SU-DHL-6 (cell line): ENCODE measurements at regions not wholly inside any gene's neighbourhood (a gene's known extent, or its start where the extent isn't known, plus 50 kb on each side); places are given as distances from the start of the nearest gene placed in this dataset.
"Not testable (repeated sequence)": the region's sequence is repeated elsewhere in the genome, so short reads cannot be mapped to it uniquely, and the experiment has no call there.

Experiments
- H2AFZ ChIP-seq: fragments of 200-600 bp; sonication (generic); 2 replicates; pipeline ENCODE4 v1.6.1; 2014; ENCODE audit warnings: low read depth, mild to moderate bottlenecking, moderate library complexity, mixed read lengths, antibody characterized with exemption, low read length; ENCODE audit not compliant: severe bottlenecking
- H3F3A ChIP-seq: fragments of 200-600 bp; shearing (Covaris generic); 2 replicates; pipeline ENCODE4 v1.6.0; 2016; ENCODE audit warnings: antibody characterized with exemption, mild to moderate bottlenecking; ENCODE audit not compliant: insufficient read depth
- H3K27ac ChIP-seq: fragments of 200-600 bp; sonication (generic); 2 replicates; pipeline ENCODE4 v1.5.1; 2016; ENCODE audit warnings: low read depth, mild to moderate bottlenecking, low read length, moderate library complexity, mixed read lengths
- H3K27me3 ChIP-seq: fragments of 200-600 bp; sonication (generic), shearing (Covaris generic); 2 replicates; pipeline ENCODE4 v1.6.0; 2014; ENCODE audit warnings: mild to moderate bottlenecking, low read length
- H3K36me3 ChIP-seq: fragments of 200-600 bp; sonication (generic); 2 replicates; pipeline ENCODE4 v1.6.1; 2014; ENCODE audit warnings: mild to moderate bottlenecking, low read length, mixed read lengths
- H3K4me2 ChIP-seq: fragments of 300-600, 200-600 bp; shearing (Covaris generic), sonication (generic); 2 replicates; pipeline ENCODE4 v1.6.0; 2014; ENCODE audit warnings: low read length, low read depth, mild to moderate bottlenecking; ENCODE audit not compliant: poor library complexity, severe bottlenecking
- H3K4me3 ChIP-seq: fragments of 200-600 bp; sonication (generic); 2 replicates; pipeline ENCODE4 v1.5.1; 2014; ENCODE audit warnings: antibody characterized with exemption, low read length, mild to moderate bottlenecking, mixed read lengths; ENCODE audit not compliant: insufficient read depth, poor library complexity, severe bottlenecking
- H3K79me2 ChIP-seq: fragments of 200-600 bp; sonication (generic); 2 replicates; pipeline ENCODE4 v1.6.1; 2014; ENCODE audit warnings: mild to moderate bottlenecking, low read length, moderate library complexity; ENCODE audit not compliant: insufficient read depth
- H3K9ac ChIP-seq: fragments of 200-600 bp; sonication (generic); 2 replicates; pipeline ENCODE4 v1.7.0; 2014; ENCODE audit warnings: mild to moderate bottlenecking, low read length
- H3K9me2 ChIP-seq: fragments of 200-600 bp; sonication (generic); replicated peaks from 2 replicates; pipeline ENCODE4 v1.6.1; 2014; ENCODE audit warnings: low read length; ENCODE audit not compliant: insufficient read depth
- H3K9me3 ChIP-seq: fragments of 200-600 bp; sonication (generic); 2 replicates; pipeline ENCODE4 v1.6.1; 2014; ENCODE audit warnings: low read length, mixed read lengths; ENCODE audit not compliant: insufficient read depth
- H4K20me1 ChIP-seq: fragments of 200-600 bp; sonication (generic); 2 replicates; pipeline ENCODE4 v1.6.1; 2014; ENCODE audit warnings: low read depth, mild to moderate bottlenecking, antibody characterized with exemption, low read length, moderate library complexity, mixed read lengths
- EZH2phosphoT487 ChIP-seq: fragments of 200-600 bp; sonication (generic), shearing (Covaris generic); conservative IDR thresholded peaks from 2 replicates; pipeline ENCODE4 v1.6.1; 2018; ENCODE audit warnings: mild to moderate bottlenecking, antibody characterized with exemption, low read length, moderate library complexity, mixed read lengths
- TF ChIP-seq, protein P1 (sequence below): fragments of 200-600 bp; sonication (generic); IDR thresholded peaks from one replicate; pipeline ENCODE4 v1.5.1; 2017; ENCODE audit warnings: antibody characterized with exemption, mild to moderate bottlenecking, low read length, moderate library complexity; ENCODE audit not compliant: insufficient read depth, poor library complexity, severe bottlenecking

DNA sequence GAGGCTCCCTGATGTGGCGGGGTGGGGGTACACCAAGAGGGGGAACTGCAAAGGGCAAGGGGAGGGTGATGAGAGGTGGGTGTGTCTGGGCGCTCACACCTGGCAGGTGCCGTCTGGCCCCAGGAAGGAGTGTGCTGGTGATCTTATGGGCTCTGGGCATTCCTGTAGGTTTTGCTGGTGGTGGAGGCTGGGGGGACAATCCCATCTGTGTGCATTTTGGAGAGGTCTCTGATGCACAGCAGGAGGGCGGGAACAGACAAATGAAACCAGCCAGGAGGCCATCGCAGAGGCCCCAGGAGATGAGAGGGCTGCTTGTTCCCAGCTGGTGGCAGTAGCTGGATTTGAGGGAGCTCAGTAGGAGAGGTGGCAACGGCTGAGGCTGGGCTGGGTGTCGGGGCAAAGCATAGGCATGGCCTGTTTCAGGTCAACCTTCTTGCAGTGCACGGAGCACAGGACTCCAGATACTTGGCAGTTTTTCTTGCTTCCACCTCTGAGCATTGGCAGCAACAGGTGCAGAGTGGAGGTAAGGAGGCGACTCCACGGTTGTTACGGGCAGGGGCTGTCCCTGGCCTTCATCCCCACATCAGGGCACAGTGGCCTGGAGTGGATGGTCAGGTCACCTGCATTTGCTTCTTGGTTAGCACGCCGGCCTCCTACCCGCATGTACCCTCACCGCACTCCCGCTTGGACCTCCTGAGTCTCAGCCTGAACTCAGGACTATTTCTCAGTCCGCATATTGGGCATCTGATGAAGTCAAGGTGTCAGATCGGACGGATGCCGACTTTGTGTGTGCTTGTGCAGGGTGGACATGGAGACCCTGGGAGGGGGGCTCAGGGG, 194.2 kb upstream of the HDAC4 start:
- no peak for TF ChIP-seq EZH2phosphoT487
- TF ChIP-seq, protein P1, sequence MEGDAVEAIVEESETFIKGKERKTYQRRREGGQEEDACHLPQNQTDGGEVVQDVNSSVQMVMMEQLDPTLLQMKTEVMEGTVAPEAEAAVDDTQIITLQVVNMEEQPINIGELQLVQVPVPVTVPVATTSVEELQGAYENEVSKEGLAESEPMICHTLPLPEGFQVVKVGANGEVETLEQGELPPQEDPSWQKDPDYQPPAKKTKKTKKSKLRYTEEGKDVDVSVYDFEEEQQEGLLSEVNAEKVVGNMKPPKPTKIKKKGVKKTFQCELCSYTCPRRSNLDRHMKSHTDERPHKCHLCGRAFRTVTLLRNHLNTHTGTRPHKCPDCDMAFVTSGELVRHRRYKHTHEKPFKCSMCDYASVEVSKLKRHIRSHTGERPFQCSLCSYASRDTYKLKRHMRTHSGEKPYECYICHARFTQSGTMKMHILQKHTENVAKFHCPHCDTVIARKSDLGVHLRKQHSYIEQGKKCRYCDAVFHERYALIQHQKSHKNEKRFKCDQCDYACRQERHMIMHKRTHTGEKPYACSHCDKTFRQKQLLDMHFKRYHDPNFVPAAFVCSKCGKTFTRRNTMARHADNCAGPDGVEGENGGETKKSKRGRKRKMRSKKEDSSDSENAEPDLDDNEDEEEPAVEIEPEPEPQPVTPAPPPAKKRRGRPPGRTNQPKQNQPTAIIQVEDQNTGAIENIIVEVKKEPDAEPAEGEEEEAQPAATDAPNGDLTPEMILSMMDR = no peak
- H4K20me1 ChIP-seq = no peaks in the 10 kb centered on the region
- H3K36me3 ChIP-seq = no peaks in the 10 kb centered on the region
- H3K4me2 ChIP-seq = no peak overlapping the region
- H3K79me2 ChIP-seq = no peaks in the 10 kb centered on the region
- no peak overlapping the region for H3K4me3 ChIP-seq
- H3K9me2 ChIP-seq = no peaks in the 10 kb centered on the region
- H3K9ac ChIP-seq = no peak overlapping the region
- no peak overlapping the region for H3K27ac ChIP-seq
- no peaks in the 10 kb centered on the region for H3F3A ChIP-seq
- H3K9me3 ChIP-seq = no peaks in the 10 kb centered on the region
- no peaks in the 10 kb centered on the region for H3K27me3 ChIP-seq
- no peak overlapping the region for H2AFZ ChIP-seq

DNA sequence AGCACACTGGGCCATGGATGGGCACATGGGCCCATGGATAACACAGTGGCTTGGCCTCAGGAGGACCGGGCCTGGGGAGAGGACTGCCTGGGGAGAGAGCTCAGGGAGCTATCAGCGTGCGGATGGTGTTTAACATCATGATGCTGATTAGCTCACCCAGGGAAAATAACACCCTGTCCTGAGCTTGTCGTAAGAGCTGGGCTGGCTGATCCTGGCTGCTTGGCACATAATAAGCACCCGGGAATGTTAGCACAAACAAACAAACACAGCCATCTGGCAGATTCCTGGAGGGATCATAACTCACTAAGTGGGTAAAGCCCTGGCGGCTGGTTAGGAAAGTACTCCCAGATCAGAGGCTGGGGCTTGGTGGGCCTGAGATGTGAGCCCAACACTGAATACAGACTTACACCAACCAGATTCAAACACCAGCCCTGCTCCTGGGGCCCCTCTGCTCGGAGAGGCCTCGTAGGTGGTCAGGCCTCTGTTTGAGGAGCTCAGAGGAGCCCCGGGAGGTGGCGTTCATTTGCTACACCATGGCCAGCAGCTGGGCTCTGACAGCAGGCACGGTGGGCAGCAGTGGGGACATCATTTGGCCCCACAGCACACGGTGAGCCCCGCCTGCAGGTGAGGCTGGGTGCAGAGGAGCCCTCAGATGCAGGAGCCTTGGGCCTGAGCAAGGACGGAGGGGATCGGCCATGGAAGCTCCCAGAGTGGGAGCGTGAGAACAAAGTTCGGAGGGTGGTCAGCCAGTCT, 193.4 kb upstream of the HDAC4 start:
- no peak overlapping the region for H2AFZ ChIP-seq
- no peak overlapping the region for H3K27ac ChIP-seq
- TF ChIP-seq, protein P1 = no peak
- no peak for TF ChIP-seq EZH2phosphoT487
- no peak overlapping the region for H3K4me3 ChIP-seq
- no peaks in the 10 kb centered on the region for H3K9me3 ChIP-seq
- no peaks in the 10 kb centered on the region for H3K36me3 ChIP-seq
- no peak overlapping the region for H3K9ac ChIP-seq
- no peaks in the 10 kb centered on the region for H3K9me2 ChIP-seq
- no peaks in the 10 kb centered on the region for H3F3A ChIP-seq
- H4K20me1 ChIP-seq = no peaks in the 10 kb centered on the region
- H3K79me2 ChIP-seq = no peaks in the 10 kb centered on the region
- no peaks in the 10 kb centered on the region for H3K27me3 ChIP-seq
- no peak overlapping the region for H3K4me2 ChIP-seq

DNA sequence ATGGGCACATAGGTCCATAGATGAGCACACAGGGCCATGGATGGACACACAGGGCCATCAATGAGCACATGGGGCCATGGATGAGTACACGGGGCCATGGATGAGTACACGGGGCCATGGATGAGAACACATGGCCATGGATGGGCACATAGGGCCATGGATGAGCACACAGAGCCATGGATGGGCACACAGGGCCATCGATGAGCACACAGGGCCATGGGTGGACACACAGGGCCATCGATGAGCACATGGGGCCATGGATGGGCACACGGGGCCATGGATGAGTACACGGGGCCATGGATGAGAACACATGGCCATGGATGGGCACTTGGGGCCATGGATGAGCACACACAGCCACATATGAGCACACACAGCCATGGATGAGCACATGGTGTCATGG, 192.6 kb upstream of the HDAC4 start:
- H3K4me3 ChIP-seq = no peak overlapping the region
- H3K79me2 ChIP-seq = no peaks in the 10 kb centered on the region
- H3F3A ChIP-seq = no peaks in the 10 kb centered on the region
- no peaks in the 10 kb centered on the region for H3K36me3 ChIP-seq
- no peak overlapping the region for H2AFZ ChIP-seq
- H3K27ac ChIP-seq = no peak overlapping the region
- TF ChIP-seq, protein P1 = no peak
- TF ChIP-seq EZH2phosphoT487 = no peak
- H3K9me3 ChIP-seq = no peaks in the 10 kb centered on the region
- H3K27me3 ChIP-seq = no peaks in the 10 kb centered on the region
- no peak overlapping the region for H3K4me2 ChIP-seq
- no peaks in the 10 kb centered on the region for H4K20me1 ChIP-seq
- H3K9ac ChIP-seq = no peak overlapping the region
- H3K9me2 ChIP-seq = no peaks in the 10 kb centered on the region

DNA sequence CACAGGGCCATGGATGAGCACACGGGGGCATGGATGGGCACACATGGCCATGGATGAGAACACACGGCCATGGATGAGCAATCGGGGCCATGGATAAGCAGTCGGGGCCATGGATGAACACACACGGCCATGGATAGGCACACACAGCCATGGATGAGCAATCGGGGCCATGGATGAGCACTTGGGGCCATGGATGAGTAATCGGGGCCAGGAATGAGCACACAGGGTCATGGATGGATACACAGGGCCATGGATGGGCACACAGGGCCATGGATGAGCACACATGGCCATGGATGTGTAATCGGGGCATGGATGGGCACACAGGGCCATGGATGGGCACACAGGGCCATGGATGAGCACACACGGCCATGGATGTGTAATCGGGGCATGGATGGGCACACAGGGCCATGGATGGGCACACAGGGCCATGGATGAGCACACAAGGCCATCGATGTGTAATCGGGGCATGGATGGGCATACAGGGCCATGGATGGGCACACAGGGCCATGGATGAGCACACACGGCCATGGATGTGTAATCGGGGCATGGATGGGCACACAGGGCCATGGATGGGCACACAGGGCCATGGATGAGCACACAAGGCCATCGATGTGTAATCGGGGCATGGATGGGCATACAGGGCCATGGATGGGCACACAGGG, 191.9 kb upstream of the HDAC4 start:
- not testable (repeated sequence) for H3F3A ChIP-seq, H3K27ac ChIP-seq, H3K4me2 ChIP-seq, H3K27me3 ChIP-seq, H3K4me3 ChIP-seq, H2AFZ ChIP-seq, H4K20me1 ChIP-seq, H3K79me2 ChIP-seq, H3K36me3 ChIP-seq, H3K9me3 ChIP-seq, H3K9ac ChIP-seq, H3K9me2 ChIP-seq
